ENCODE measurements at regions not wholly inside any gene's neighbourhood (a gene's known extent, or its start where the extent isn't known, plus 50 kb on each side); places are given as distances from the start of the nearest gene placed in this dataset.

DNA sequence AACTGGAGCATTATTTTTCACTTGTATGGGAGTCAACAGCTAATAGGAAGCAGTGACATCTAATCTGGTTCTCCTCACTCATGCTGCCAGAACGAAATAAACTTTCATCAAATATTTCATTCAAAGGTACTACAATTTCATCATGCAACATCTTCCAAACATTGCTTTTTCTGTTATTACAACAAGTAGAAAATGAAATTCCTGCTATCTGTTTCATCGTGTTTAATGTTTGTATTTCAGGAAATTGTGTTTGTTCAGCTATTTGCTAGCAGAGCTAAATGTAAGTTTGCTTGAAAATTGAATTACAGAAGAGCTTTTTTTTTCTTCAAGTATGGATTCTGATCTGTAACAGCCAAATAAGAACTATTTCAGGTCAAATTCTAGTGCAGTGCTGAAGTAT lies 90.1 kb downstream of the SLITRK6 start:
- TF ChIP-seq, protein P1, sequence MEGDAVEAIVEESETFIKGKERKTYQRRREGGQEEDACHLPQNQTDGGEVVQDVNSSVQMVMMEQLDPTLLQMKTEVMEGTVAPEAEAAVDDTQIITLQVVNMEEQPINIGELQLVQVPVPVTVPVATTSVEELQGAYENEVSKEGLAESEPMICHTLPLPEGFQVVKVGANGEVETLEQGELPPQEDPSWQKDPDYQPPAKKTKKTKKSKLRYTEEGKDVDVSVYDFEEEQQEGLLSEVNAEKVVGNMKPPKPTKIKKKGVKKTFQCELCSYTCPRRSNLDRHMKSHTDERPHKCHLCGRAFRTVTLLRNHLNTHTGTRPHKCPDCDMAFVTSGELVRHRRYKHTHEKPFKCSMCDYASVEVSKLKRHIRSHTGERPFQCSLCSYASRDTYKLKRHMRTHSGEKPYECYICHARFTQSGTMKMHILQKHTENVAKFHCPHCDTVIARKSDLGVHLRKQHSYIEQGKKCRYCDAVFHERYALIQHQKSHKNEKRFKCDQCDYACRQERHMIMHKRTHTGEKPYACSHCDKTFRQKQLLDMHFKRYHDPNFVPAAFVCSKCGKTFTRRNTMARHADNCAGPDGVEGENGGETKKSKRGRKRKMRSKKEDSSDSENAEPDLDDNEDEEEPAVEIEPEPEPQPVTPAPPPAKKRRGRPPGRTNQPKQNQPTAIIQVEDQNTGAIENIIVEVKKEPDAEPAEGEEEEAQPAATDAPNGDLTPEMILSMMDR (IDR thresholded peaks at IDR 0.05; ENCODE audit: borderline replicate concordance, control extremely low read depth, extremely low read depth, insufficient read depth, missing control alignments) = no peak
- in situ Hi-C loops (cut with MboI; ENCODE audit: low sequenced_read_pairs, unreplicated experiment) = no loop called here

GRCh38 chr13:85700906-85701305 lies 98.3 kb downstream of the SLITRK6 start:
- in situ Hi-C loops (cut with MboI; ENCODE audit: low sequenced_read_pairs, unreplicated experiment) = no loop called here
- TF ChIP-seq, protein P1 (IDR thresholded peaks at IDR 0.05; ENCODE audit: borderline replicate concordance, control extremely low read depth, extremely low read depth, insufficient read depth, missing control alignments) = no peak
- DNase-seq (ENCODE audit: low spot score) = no peak

More for the DNA sequence above, 90.1 kb downstream of the SLITRK6 start:
- no peak for DNase-seq (ENCODE audit: low spot score)

DNA sequence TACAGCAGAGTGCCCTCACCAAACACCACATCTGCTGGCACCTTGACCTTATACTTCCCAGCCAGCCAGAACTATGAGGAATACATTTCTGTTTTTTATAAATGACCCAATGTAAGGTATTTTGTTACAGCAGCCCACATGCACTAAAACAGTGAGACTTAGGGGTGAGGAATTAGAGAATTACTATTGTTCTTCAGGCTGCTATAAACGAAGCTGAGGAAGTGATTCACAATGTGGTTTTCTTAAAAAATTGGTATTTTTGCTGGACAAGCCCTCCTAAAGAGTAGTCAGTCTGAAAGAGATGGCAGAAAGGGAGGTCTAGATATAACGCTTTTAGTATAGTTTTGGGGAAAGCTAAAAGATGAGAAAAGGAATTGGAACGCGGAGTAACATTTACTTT lies 101.0 kb downstream of the SLITRK6 start:
- TF ChIP-seq, protein P1 (IDR thresholded peaks at IDR 0.05; ENCODE audit: borderline replicate concordance, control extremely low read depth, extremely low read depth, insufficient read depth, missing control alignments) = no peak
- in situ Hi-C loops (cut with MboI; ENCODE audit: low sequenced_read_pairs, unreplicated experiment) = no loop called here
- no peak for DNase-seq (ENCODE audit: low spot score)

- in situ Hi-C loops (cut with MboI; ENCODE audit: low sequenced_read_pairs, unreplicated experiment) = no loop called here
- TF ChIP-seq, protein P1 (IDR thresholded peaks at IDR 0.05; ENCODE audit: borderline replicate concordance, control extremely low read depth, extremely low read depth, insufficient read depth, missing control alignments) = no peak
- DNase-seq (ENCODE audit: low spot score) = no peak
Observed at GRCh38 chr13:85694992-85695391, 104.2 kb downstream of the SLITRK6 start.

DNA sequence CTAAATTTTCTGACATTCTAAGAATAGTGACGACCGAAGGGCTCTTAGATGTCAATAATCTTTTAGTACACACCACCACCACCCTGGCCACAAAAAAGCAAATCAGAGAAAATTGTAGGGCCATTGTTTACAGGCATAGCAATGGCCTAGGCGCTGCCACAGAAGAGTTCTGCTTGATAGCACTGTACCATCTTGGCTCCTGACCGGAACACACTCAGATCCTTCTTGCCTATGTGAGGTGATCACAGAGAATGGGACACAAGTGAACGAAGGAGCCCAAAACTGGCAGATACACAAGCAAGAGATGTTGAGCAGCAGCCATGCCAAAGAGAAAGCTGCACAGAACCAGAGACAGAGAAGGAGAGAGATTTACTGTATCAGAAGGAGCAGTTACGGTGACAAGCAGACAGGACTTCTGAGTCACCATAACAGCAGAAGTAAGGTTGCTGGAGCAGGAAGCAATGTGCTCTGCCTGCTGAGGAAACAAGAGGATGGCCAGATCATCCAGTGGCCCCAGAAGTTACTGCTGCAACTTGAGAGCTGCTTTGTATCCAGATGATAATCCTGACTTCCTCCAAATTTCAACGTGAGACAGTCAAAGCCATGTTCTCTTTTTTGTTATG lies 105.2 kb downstream of the SLITRK6 start:
- TF ChIP-seq, protein P1 (IDR thresholded peaks at IDR 0.05; ENCODE audit: borderline replicate concordance, control extremely low read depth, extremely low read depth, insufficient read depth, missing control alignments) = no peak
- no peak for DNase-seq (ENCODE audit: low spot score)
- in situ Hi-C loops (cut with MboI; ENCODE audit: low sequenced_read_pairs, unreplicated experiment) = no loop called here

- TF ChIP-seq, protein P1 (IDR thresholded peaks at IDR 0.05; ENCODE audit: borderline replicate concordance, control extremely low read depth, extremely low read depth, insufficient read depth, missing control alignments) = no peak
- in situ Hi-C loops (cut with MboI; ENCODE audit: low sequenced_read_pairs, unreplicated experiment) = no loop called here
- DNase-seq (ENCODE audit: low spot score) = no peak
Observed at GRCh38 chr13:85690368-85690767, 108.9 kb downstream of the SLITRK6 start.

Data from GM13976 (cell line).